ENCODE measurements at regions not wholly inside any gene's neighbourhood (a gene's known extent, or its start where the extent isn't known, plus 50 kb on each side); places are given as distances from the start of the nearest gene placed in this dataset.
"Not testable (repeated sequence)": the region's sequence is repeated elsewhere in the genome, so short reads cannot be mapped to it uniquely, and the experiment has no call there.

- DNase-seq: no peak
Observed at GRCh38 chr2:215644233-215644897, 208.5 kb upstream of the FN1 start.

GRCh38 chr2:215638687-215639086, 202.8 kb upstream of the FN1 start:
- DNase-seq: no peak

GRCh38 chr2:215637651-215638050, 201.8 kb upstream of the FN1 start:
- DNase-seq: no peak

- DNase-seq: no peak
Observed at GRCh38 chr2:215636816-215637215, 200.9 kb upstream of the FN1 start.

GRCh38 chr2:215635788-215636139, 199.9 kb upstream of the FN1 start:
- DNase-seq: no peak

- no peak for DNase-seq
Observed at GRCh38 chr2:215635071-215635787, 199.4 kb upstream of the FN1 start.

GRCh38 chr2:215633360-215633759, 197.5 kb upstream of the FN1 start:
- DNase-seq: no peak

- no peak for DNase-seq
Observed at GRCh38 chr2:215631696-215632095, 195.8 kb upstream of the FN1 start.

GRCh38 chr2:215630796-215631195, 194.9 kb upstream of the FN1 start:
- not testable (repeated sequence) for DNase-seq

- DNase-seq: no peak
Observed at GRCh38 chr2:215627771-215628170, 191.9 kb upstream of the FN1 start.

- DNase-seq: no peak
Observed at GRCh38 chr2:215626812-215627281, 191.0 kb upstream of the FN1 start.

- DNase-seq: no peak
Observed at GRCh38 chr2:215626063-215626462, 190.2 kb upstream of the FN1 start.

- DNase-seq: no peak
Observed at GRCh38 chr2:215625207-215625606, 189.3 kb upstream of the FN1 start.

- DNase-seq: no peak
Observed at GRCh38 chr2:215624423-215624829, 188.6 kb upstream of the FN1 start.

GRCh38 chr2:215622837-215623236, 187.0 kb upstream of the FN1 start:
- DNase-seq: no peak

GRCh38 chr2:215621381-215621780, 185.5 kb upstream of the FN1 start:
- DNase-seq: no peak

- DNase-seq: no peak
Observed at GRCh38 chr2:215620528-215620927, 184.7 kb upstream of the FN1 start.

GRCh38 chr2:215619989-215620388, 184.1 kb upstream of the FN1 start:
- DNase-seq: no peak

- no peak for DNase-seq
Observed at GRCh38 chr2:215619022-215619958, 183.4 kb upstream of the FN1 start.

- DNase-seq: no peak
Observed at GRCh38 chr2:215618145-215618544, 182.3 kb upstream of the FN1 start.

GRCh38 chr2:215617060-215617824, 181.4 kb upstream of the FN1 start:
- DNase-seq: no peak

GRCh38 chr2:215615803-215616174, 179.9 kb upstream of the FN1 start:
- no peak for DNase-seq

Data from activated CD4-positive, alpha-beta T cell treated with anti-CD3 and anti-CD28 coated beads, Interleukin-2, amount 50 U/mL, for 4 hours (primary cell).